Stomach (tissue), 8 donors: ENCODE measurements at regions not wholly inside any gene's neighbourhood (a gene's known extent, or its start where the extent isn't known, plus 50 kb on each side); places are given as distances from the start of the nearest gene placed in this dataset.
A peak's percentile ranks its signal among the peaks of the same experiment; 100 is the strongest.

Experiments used
- DNase-seq, 2 donors: peaks; one replicate each; pipeline versions ENCODE4 v3.0.0 to v3.0.0-alpha.2; 2013 to 2019
- H3K27ac ChIP-seq, 5 donors: fragments of 200-600 bp in 4 of 5; sonication (generic) in 4 of 5; one replicate each; pipeline ENCODE4 v1.5.1; 2013 to 2019; ENCODE audit warnings: mild to moderate bottlenecking in 1 of 5, moderate library complexity in 1 of 5
- H3K27me3 ChIP-seq, 3 donors: fragments of 200-600 bp; sonication (generic); one replicate each; pipeline ENCODE4 v1.5.1; 2017 to 2019; ENCODE audit warnings: mixed run types in 1 of 3
- H3K36me3 ChIP-seq, 4 donors: fragments of 200-600 bp; sonication (generic); 1 replicate in 3 of 4; 2 replicates in 1 of 4; pipeline ENCODE4 v1.5.1; 2016 to 2019
- H3K4me1 ChIP-seq, 4 donors: fragments of 200-600 bp; sonication (generic); one replicate each; pipeline ENCODE4 v1.5.1; 2016 to 2019
- H3K4me3 ChIP-seq, 4 donors: fragments of 200-600 bp; sonication (generic) in 3 of 4; one replicate each; pipeline ENCODE4 v1.5.1; 2016 to 2019; ENCODE audit warnings: mild to moderate bottlenecking in 1 of 4
- H3K9me3 ChIP-seq, 4 donors: fragments of 200-600 bp; sonication (generic); one replicate each; pipeline ENCODE4 v1.5.1; 2016 to 2019
- CTCF ChIP-seq, 7 experiments: fragments of 450-650 bp in 4 of 7; fragments of 200-600 bp in 3 of 7; sonication (generic) in 3 of 7; IDR thresholded peaks; one replicate each; pipeline ENCODE4 v1.5.1; 2016 to 2019; ENCODE audit warnings: antibody characterized with exemption in 7 of 7, control low read depth in 2 of 7, mild to moderate bottlenecking in 1 of 7
- EP300 ChIP-seq: sonication (generic); formaldehyde crosslinking; IDR thresholded peaks from one replicate; pipeline ENCODE4 v1.6.1; 2017; ENCODE audit warnings: antibody characterized with exemption
- POLR2A ChIP-seq, 4 donors: fragments of 450-650 bp; IDR thresholded peaks; one replicate each; pipeline ENCODE4 v1.6.1; 2016; ENCODE audit warnings: antibody characterized with exemption in 4 of 4, control low read depth in 2 of 4, mild to moderate bottlenecking in 1 of 4, moderate library complexity in 1 of 4
- POLR2AphosphoS5 ChIP-seq, 3 donors: sonication (generic); formaldehyde crosslinking; IDR thresholded peaks; one replicate each; pipeline ENCODE4 v1.6.1; 2016; ENCODE audit warnings: antibody characterized with exemption in 3 of 3
- WGBS, 5 donors: extraction: QIAGEN DNeasy Blood & Tissue Kit in 3 of 5; methylation state at CpG; one replicate each; pipeline versions ENCODE4 v1.1.5 to v1.1.7; 2013 to 2018; 5-methylcytosine and 5-hydroxymethylcytosine counted together
- intact Hi-C: fragments of 100-400 bp; cut with DNase I; formaldehyde crosslinking; loops from one replicate; pipeline ENCODE4 v1.15.1; 2023; ENCODE audit warnings: low total_unique reads
- donor health status: healthy with polysubstance abuse.
- donor health status: Bipolar disorder and iron deficiency.
- donor health status: healthy.

GRCh38 chr10:4527281-4527970 lies 298.6 kb upstream of the AKR1E2 start:
- no peak overlapping the region for H3K27ac ChIP-seq
- no peak for DNase-seq
- TF ChIP-seq POLR2A (IDR thresholded peaks at IDR 0.05): no peak
- no peaks in the 10 kb centered on the region for H3K9me3 ChIP-seq
- intact Hi-C loops: no loop called here
- no peak overlapping the region for H3K4me3 ChIP-seq
- 65 to 79% (median 73%) methylated on average over 7 of the region's 7 CpGs for WGBS, 5 donors
- no peaks in the 10 kb centered on the region for H3K36me3 ChIP-seq
- H3K27me3 ChIP-seq: no peaks in the 10 kb centered on the region
- H3K4me1 ChIP-seq: no peaks in the 10 kb centered on the region

- Histone ChIP-seq H3K27me3 (no peaks in the 10 kb centered on the region), H3K36me3 (no peaks in the 10 kb centered on the region), H3K4me3 (no peak overlapping the region), H3K4me1 (no peaks in the 10 kb centered on the region), H3K9me3 (no peaks in the 10 kb centered on the region), H3K27ac (peak overlapping the region in 1 of 5 donors; percentile 1)
- 58 to 75% (median 65%) methylated on average over 4 of the region's 4 CpGs for WGBS, 5 donors
- DNase-seq: peak in 1 of 2 donors; percentile 54
- intact Hi-C loops: no loop called here
- TF ChIP-seq POLR2AphosphoS5 (IDR thresholded peaks at IDR 0.05) (no peak), CTCF (IDR thresholded peaks at IDR 0.05) (no peak), POLR2A (IDR thresholded peaks at IDR 0.05) (no peak), EP300 (no peak)
Observed at GRCh38 chr10:4526311-4526731, 299.7 kb upstream of the AKR1E2 start.

GRCh38 chr10:4525103-4525502 lies 300.9 kb upstream of the AKR1E2 start:
- intact Hi-C loops: no loop called here
- Histone ChIP-seq H3K9me3 (no peaks in the 10 kb centered on the region), H3K4me3 (no peak overlapping the region), H3K36me3 (no peaks in the 10 kb centered on the region), H3K27ac (no peak overlapping the region), H3K27me3 (no peaks in the 10 kb centered on the region), H3K4me1 (no peaks in the 10 kb centered on the region)
- DNase-seq: no peak
- WGBS, 5 donors: 75 to 92% (median 87%) methylated on average over 1 of the region's 1 CpG
- TF ChIP-seq EP300 (no peak), POLR2A (IDR thresholded peaks at IDR 0.05) (no peak), POLR2AphosphoS5 (IDR thresholded peaks at IDR 0.05) (no peak), CTCF (IDR thresholded peaks at IDR 0.05) (no peak)

GRCh38 chr10:4522296-4523000 lies 303.6 kb upstream of the AKR1E2 start:
- no peaks in the 10 kb centered on the region for H3K9me3 ChIP-seq
- TF ChIP-seq POLR2A (IDR thresholded peaks at IDR 0.05) (no peak), POLR2AphosphoS5 (IDR thresholded peaks at IDR 0.05) (no peak), EP300 (no peak), CTCF (IDR thresholded peaks at IDR 0.05) (no peak)
- H3K4me3 ChIP-seq: no peak overlapping the region
- no peaks in the 10 kb centered on the region for H3K27me3 ChIP-seq
- intact Hi-C loops: no loop called here
- 92 to 98% (median 94%) methylated on average over 8 of the region's 8 CpGs for WGBS, 5 donors
- H3K27ac ChIP-seq: no peak overlapping the region
- no peak for DNase-seq
- H3K4me1 ChIP-seq: no peaks in the 10 kb centered on the region
- H3K36me3 ChIP-seq: no peaks in the 10 kb centered on the region
